MM.1S (cell line): ENCODE measurements at regions not wholly inside any gene's neighbourhood (a gene's known extent, or its start where the extent isn't known, plus 50 kb on each side); places are given as distances from the start of the nearest gene placed in this dataset.

Experiments
- CTCF ChIP-seq: fragments of 300-600 bp; sonication (generic); IDR thresholded peaks from 2 replicates; pipeline ENCODE4 v1.5.1; 2016; ENCODE audit warnings: antibody characterized with exemption, low read length, mixed read lengths
- EZH2 ChIP-seq: fragments of 300-600 bp; sonication (generic); optimal IDR thresholded peaks from 2 replicates; pipeline ENCODE3; 2017; ENCODE audit warnings: low read depth, mild to moderate bottlenecking, antibody characterized with exemption, low read length, mixed read lengths
- EZH2phosphoT487 ChIP-seq: fragments of 300-600 bp; sonication (generic); IDR thresholded peaks from 2 replicates; pipeline ENCODE4 v1.6.1; 2018; ENCODE audit warnings: antibody characterized with exemption, low read length

DNA sequence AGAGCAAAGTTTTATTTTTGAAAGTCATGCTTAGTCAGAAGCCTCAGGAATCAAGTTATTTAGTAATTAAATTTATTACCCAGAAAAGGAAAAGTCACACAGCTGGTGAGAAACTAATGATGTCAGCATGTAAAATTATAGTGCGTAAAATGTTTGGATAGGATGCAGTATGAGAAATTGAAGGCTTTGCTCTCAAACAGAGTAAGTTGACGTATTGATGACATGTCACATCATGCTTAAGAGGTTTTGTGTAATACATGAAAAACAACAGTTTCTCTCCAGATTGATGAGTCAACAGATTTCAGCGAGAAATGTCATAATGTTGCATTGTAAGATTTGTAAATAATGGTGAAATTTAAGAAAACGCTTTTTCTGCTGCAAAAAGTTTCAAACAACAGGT is 769.8 kb downstream of the METTL15 start:
- no peak for TF ChIP-seq EZH2phosphoT487
- TF ChIP-seq CTCF, result no peak
- no peak for TF ChIP-seq EZH2
